HEK293 (cell line): ENCODE measurements at regions not wholly inside any gene's neighbourhood (a gene's known extent, or its start where the extent isn't known, plus 50 kb on each side); places are given as distances from the start of the nearest gene placed in this dataset.

ENCODE experiments used
- CTCF ChIA-PET: fragments of 350-600 bp; formaldehyde crosslinking; extraction: SDS; loops from one replicate; lab custom pipeline; 2021; ENCODE audit warnings: antibody characterized with exemption; lab: Yijun Ruan, JAX
- POLR2A ChIA-PET: fragments of 300-600 bp; formaldehyde crosslinking; extraction: SDS; loops from one replicate; lab custom pipeline; 2020; ENCODE audit warnings: antibody characterized with exemption, inconsistent platforms; lab: Yijun Ruan, JAX
- H3K27ac ChIP-seq: fragments of 200-500 bp; sonication (Bioruptor generic); 2 replicates; pipeline ENCODE4 v1.5.1; 2014; ENCODE audit warnings: low read depth, low read length, control low read depth, inconsistent platforms; ENCODE audit errors: extremely low read depth
- H3K36me3 ChIP-seq, 2 experiments: fragments of 200-500 bp in 1 of 2; sonication (Bioruptor generic) in 1 of 2; 1 replicate in 1 of 2; 2 replicates in 1 of 2; pipeline ENCODE4 v1.5.1; 2014 to 2017; ENCODE audit warnings: inconsistent platforms in 2 of 2, low read length in 2 of 2; ENCODE audit not compliant: control insufficient read depth in 2 of 2, insufficient read depth in 1 of 2
- H3K4me1 ChIP-seq: fragments of 200-500 bp; sonication (Bioruptor generic); 2 replicates; pipeline ENCODE4 v1.5.1; 2014; ENCODE audit warnings: mild to moderate bottlenecking, low read length, inconsistent platforms; ENCODE audit not compliant: control insufficient read depth, insufficient read depth
- H3K4me3 ChIP-seq: 2 replicates; pipeline ENCODE4 v1.5.1; 2011; ENCODE audit warnings: low read depth, mild to moderate bottlenecking, control low read depth, low read length, moderate library complexity
- H3K9me3 ChIP-seq: fragments of 200-500 bp; sonication (Bioruptor generic); 2 replicates; pipeline ENCODE4 v1.5.1; 2014; ENCODE audit warnings: low read depth, low read length, inconsistent platforms; ENCODE audit not compliant: control insufficient read depth, insufficient read depth
- BCL6B ChIP-seq: fragments of 450-650 bp; formaldehyde crosslinking; IDR thresholded peaks from 2 replicates; pipeline ENCODE4 v1.5.1; 2017; ENCODE audit warnings: missing biosample characterization, missing genetic modification characterization
- CTCF ChIP-seq: fragments of 450-650 bp; formaldehyde crosslinking; IDR thresholded peaks from 2 replicates; pipeline ENCODE4 v1.5.1; 2016; ENCODE audit warnings: missing biosample characterization, missing genetic modification characterization
- ELK4 ChIP-seq: IDR thresholded peaks from 2 replicates; pipeline ENCODE4 v1.6.1; 2011; ENCODE audit warnings: mild to moderate bottlenecking, low read depth, low read length, borderline replicate concordance
- KLF1 ChIP-seq: fragments of 450-650 bp; formaldehyde crosslinking; IDR thresholded peaks from 2 replicates; pipeline ENCODE4 v1.5.1; 2016; ENCODE audit warnings: missing biosample characterization, missing genetic modification characterization
- PRDM4 ChIP-seq: fragments of 450-650 bp; formaldehyde crosslinking; IDR thresholded peaks from 2 replicates; pipeline ENCODE4 v1.5.1; 2017; ENCODE audit warnings: missing biosample characterization, missing genetic modification characterization
- SALL2 ChIP-seq: fragments of 450-650 bp; formaldehyde crosslinking; IDR thresholded peaks from 2 replicates; pipeline ENCODE4 v1.5.0; 2017; ENCODE audit warnings: missing biosample characterization, mild to moderate bottlenecking, missing genetic modification characterization, borderline replicate concordance
- ZBTB10 ChIP-seq: fragments of 450-650 bp; formaldehyde crosslinking; IDR thresholded peaks from 2 replicates; pipeline ENCODE4 v1.5.1; 2016; ENCODE audit warnings: missing biosample characterization, missing genetic modification characterization
- ZBTB20 ChIP-seq: fragments of 450-650 bp; formaldehyde crosslinking; IDR thresholded peaks from 2 replicates; pipeline ENCODE4 v1.5.1; 2016; ENCODE audit warnings: missing biosample characterization, missing genetic modification characterization
- ZBTB48 ChIP-seq: fragments of 450-650 bp; formaldehyde crosslinking; IDR thresholded peaks from 2 replicates; pipeline ENCODE4 v1.5.1; 2016; ENCODE audit warnings: missing biosample characterization, missing genetic modification characterization
- ZBTB49 ChIP-seq: fragments of 450-650 bp; formaldehyde crosslinking; IDR thresholded peaks from 2 replicates; pipeline ENCODE4 v1.5.1; 2016; ENCODE audit warnings: missing biosample characterization, missing genetic modification characterization, low read depth
- ZNF19 ChIP-seq: fragments of 450-650 bp; formaldehyde crosslinking; IDR thresholded peaks from 2 replicates; pipeline ENCODE4; 2016; ENCODE audit warnings: missing biosample characterization, missing genetic modification characterization, low read depth
- ZNF266 ChIP-seq: fragments of 450-650 bp; formaldehyde crosslinking; IDR thresholded peaks from 2 replicates; pipeline ENCODE4 v1.5.1; 2016; ENCODE audit warnings: missing biosample characterization, missing genetic modification characterization, low read depth
- ZNF311 ChIP-seq: fragments of 450-650 bp; formaldehyde crosslinking; IDR thresholded peaks from 2 replicates; pipeline ENCODE4 v1.5.1; 2017; ENCODE audit warnings: missing biosample characterization, missing genetic modification characterization, borderline replicate concordance
- ZNF426 ChIP-seq: fragments of 450-650 bp; formaldehyde crosslinking; IDR thresholded peaks from 2 replicates; pipeline ENCODE4 v1.5.1; 2017; ENCODE audit warnings: missing biosample characterization, missing genetic modification characterization, mild to moderate bottlenecking, inconsistent platforms, moderate library complexity
- ZNF560 ChIP-seq: fragments of 450-650 bp; formaldehyde crosslinking; IDR thresholded peaks from 2 replicates; pipeline ENCODE4 v1.5.1; 2017; ENCODE audit warnings: missing biosample characterization, missing genetic modification characterization, borderline replicate concordance
- ZNF561 ChIP-seq: fragments of 450-650 bp; IDR thresholded peaks from 2 replicates; pipeline ENCODE4 v1.5.1; 2018; ENCODE audit warnings: missing biosample characterization, missing genetic modification characterization, borderline replicate concordance
- ZSCAN23 ChIP-seq: fragments of 450-650 bp; formaldehyde crosslinking; IDR thresholded peaks from 2 replicates; pipeline ENCODE4 v1.5.1; 2016; ENCODE audit warnings: missing biosample characterization, missing genetic modification characterization
- ZSCAN5A ChIP-seq: fragments of 450-650 bp; formaldehyde crosslinking; IDR thresholded peaks from 2 replicates; pipeline ENCODE4 v1.5.1; 2016; ENCODE audit warnings: missing biosample characterization, missing genetic modification characterization

- Histone ChIP-seq H3K9me3 (no peaks in the 10 kb centered on the region), H3K36me3 (no peaks in the 10 kb centered on the region)
- CTCF ChIA-PET: interaction anchor here (1.1 kb wide), 1 partner anchor 1374 kb away, joined by 3 read pairs; no protein-coding TSS in a partner anchor
- POLR2A ChIA-PET: no interaction called here
- TF ChIP-seq ZBTB48 (tag by site-specific recombination): no peak
- TF ChIP-seq ZNF311 (tag by site-specific recombination): no peak
- TF ChIP-seq ZSCAN23 (tag by site-specific recombination): no peak
- no peak for TF ChIP-seq ZNF561 (tag by site-specific recombination)
- no peak for TF ChIP-seq ZNF19 (tag by site-specific recombination)
- TF ChIP-seq ZNF426 (tag by site-specific recombination): no peak
- no peak for TF ChIP-seq ZNF266 (tag by site-specific recombination)
- TF ChIP-seq ELK4: no peak
- TF ChIP-seq SALL2 (tag by site-specific recombination): no peak
- TF ChIP-seq PRDM4 (tag by site-specific recombination): no peak
- no peak for TF ChIP-seq ZBTB20 (tag by site-specific recombination)
- no peak for TF ChIP-seq CTCF (tag by site-specific recombination)
- no peak for TF ChIP-seq ZBTB10
- no peak for TF ChIP-seq ZBTB49 (tag by site-specific recombination)
- no peak for TF ChIP-seq KLF1 (tag by site-specific recombination)
- no peak for TF ChIP-seq ZSCAN5A (tag by site-specific recombination)
- no peak for TF ChIP-seq BCL6B (tag by site-specific recombination)
- TF ChIP-seq ZNF560: no peak
- TF ChIP-seq, all 188 proteins: peak for 0
- no peaks in the 10 kb centered on the region for H3K4me1 ChIP-seq
- no peak overlapping the region for H3K4me3 ChIP-seq
- no peak overlapping the region for H3K27ac ChIP-seq
Measured at GRCh38 chr6:88441346-88441745, 275.2 kb upstream of the CNR1 start.
